Hepatocyte (in vitro differentiated cells): ENCODE measurements at regions not wholly inside any gene's neighbourhood (a gene's known extent, or its start where the extent isn't known, plus 50 kb on each side); places are given as distances from the start of the nearest gene placed in this dataset.

Experiments used
- CTCF ChIP-seq: fragments of 200-600 bp; sonication (generic); IDR thresholded peaks from 2 replicates; pipeline ENCODE4 v1.5.1; 2016; ENCODE audit warnings: antibody characterized with exemption, mild to moderate bottlenecking; ENCODE audit not compliant: poor library complexity
- EZH2phosphoT487 ChIP-seq: fragments of 200-600 bp; sonication (generic); IDR thresholded peaks from one replicate; pipeline ENCODE4 v1.6.1; 2018; ENCODE audit warnings: antibody characterized with exemption, mild to moderate bottlenecking, low read depth, moderate library complexity; ENCODE audit not compliant: unreplicated experiment, severe bottlenecking

- TF ChIP-seq EZH2phosphoT487 (no peak), CTCF (no peak)
Measured at GRCh38 chr2:142515493-142515892, 362.0 kb upstream of the KYNU start.
